Testis (tissue), 2 donors: ENCODE measurements at regions not wholly inside any gene's neighbourhood (a gene's known extent, or its start where the extent isn't known, plus 50 kb on each side); places are given as distances from the start of the nearest gene placed in this dataset.

Experiments
- CTCF ChIP-seq, 3 experiments: fragments of 450-650 bp in 2 of 3; fragments of 200-600 bp in 1 of 3; sonication (generic) in 1 of 3; IDR thresholded peaks; one replicate each; pipeline ENCODE4 v1.5.1; 2016 to 2019; ENCODE audit warnings: antibody characterized with exemption in 3 of 3, mild to moderate bottlenecking in 2 of 3, moderate library complexity in 1 of 3
- POLR2A ChIP-seq: fragments of 450-650 bp; IDR thresholded peaks from one replicate; pipeline ENCODE4 v1.6.1; 2017; ENCODE audit warnings: antibody characterized with exemption, mild to moderate bottlenecking, moderate library complexity

GRCh38 chr3:68116580-68116979 lies 462.2 kb upstream of the SUCLG2 start:
- no peak for TF ChIP-seq CTCF (IDR thresholded peaks at IDR 0.05)
- TF ChIP-seq POLR2A = no peak
